Hematopoietic multipotent progenitor cell treated with erythropoietin and hydrocortisone succinate and interleukin-3 and kit ligand, for 15 days (in vitro differentiated cells): ENCODE measurements at regions not wholly inside any gene's neighbourhood (a gene's known extent, or its start where the extent isn't known, plus 50 kb on each side); places are given as distances from the start of the nearest gene placed in this dataset.
"Not testable (repeated sequence)": the region's sequence is repeated elsewhere in the genome, so short reads cannot be mapped to it uniquely, and the experiment has no call there.

Experiments
- DNase-seq: peaks from one replicate; pipeline ENCODE4 v3.0.0-alpha.2; 2015; ENCODE audit warnings: low spot score

DNA sequence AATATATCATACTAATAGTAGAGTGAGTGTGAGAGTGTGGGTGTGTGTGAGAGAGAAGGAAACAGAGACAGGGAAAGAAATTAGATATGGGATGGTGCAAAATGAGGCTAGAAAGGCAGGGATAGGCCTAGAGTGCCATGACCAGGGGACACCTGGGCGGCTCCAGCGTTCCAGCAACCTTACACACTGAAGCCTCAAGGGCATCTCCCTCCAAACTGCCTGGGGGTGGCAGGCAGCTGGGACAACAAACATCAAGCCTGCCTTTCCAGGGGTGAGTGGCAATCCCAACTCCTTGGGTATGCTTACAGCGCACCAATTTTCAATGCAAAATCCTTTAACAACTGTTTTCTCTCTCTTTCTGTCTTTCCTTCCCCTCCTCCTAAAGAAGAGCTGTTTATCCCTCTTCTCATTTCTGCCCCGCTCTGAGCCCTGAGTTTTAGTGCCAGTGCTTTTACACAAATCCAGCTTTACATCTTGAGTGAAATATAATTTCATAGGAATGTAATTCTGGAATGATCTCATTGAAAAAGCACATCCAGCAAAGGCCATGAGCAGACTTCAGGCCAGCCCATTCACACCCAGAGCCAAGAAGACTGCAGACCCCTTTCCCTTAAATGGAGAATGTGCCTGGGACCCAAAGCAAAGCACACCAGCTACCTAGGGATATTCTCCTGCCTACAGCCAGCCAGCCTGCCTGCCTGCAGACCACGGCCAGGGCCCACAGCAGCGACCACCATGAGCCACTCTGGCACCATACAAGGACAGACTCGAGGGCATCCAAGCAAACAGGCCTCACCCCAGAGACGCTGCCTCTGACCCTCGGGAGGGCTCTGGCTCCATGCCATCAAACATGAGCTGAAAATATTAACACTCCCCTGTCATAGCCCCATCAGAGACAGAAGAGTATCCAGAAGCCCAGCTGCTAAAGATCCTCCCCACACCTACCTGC is 90.3 kb downstream of the RPL27A start:
- DNase-seq: peak; percentile 19

GRCh38 chr11:8773916-8774539 is 91.4 kb downstream of the RPL27A start:
- DNase-seq: no peak

- DNase-seq: not testable (repeated sequence)
Observed at GRCh38 chr11:8774916-8775315, 92.3 kb downstream of the RPL27A start.

GRCh38 chr11:8775332-8775731 is 92.7 kb downstream of the RPL27A start:
- DNase-seq: no peak

DNA sequence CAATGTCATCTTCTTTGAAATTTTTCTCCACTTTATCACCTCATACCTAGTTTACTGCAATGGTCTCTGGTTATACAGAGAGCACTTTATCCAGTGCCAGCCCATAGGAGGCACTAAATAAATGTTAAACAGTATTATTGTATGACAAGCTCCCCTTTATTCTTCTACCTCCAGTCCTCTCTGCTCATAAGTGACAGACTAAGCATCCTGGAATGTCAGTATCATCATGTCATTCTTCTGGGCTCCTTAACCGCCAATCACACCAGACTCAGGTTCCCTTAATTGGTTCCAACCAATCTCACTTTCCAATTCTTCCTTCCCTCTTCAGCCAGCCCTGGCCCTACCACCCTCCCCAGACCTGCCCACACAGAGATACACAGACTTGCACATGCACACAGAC is 93.1 kb downstream of the RPL27A start:
- no peak for DNase-seq

DNA sequence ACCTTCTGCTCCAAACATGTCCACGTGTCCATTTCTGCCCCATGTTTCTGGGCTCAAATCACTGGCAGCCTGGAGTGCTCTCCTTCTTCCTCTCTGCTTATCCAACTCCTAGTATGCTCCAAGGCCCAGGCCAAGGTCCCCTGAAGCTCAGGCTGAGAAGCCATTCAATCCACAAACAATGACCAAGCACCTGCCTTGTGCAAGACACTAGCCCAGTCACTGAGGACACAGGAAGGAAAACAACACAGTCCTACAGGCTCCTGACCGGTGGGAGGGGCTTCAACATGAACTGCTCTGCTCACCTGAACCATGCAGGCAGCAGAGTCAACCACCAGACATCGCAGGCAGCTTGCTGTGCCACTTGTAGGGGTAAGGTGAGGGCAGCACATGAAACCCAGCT is 93.6 kb downstream of the RPL27A start:
- no peak for DNase-seq

DNA sequence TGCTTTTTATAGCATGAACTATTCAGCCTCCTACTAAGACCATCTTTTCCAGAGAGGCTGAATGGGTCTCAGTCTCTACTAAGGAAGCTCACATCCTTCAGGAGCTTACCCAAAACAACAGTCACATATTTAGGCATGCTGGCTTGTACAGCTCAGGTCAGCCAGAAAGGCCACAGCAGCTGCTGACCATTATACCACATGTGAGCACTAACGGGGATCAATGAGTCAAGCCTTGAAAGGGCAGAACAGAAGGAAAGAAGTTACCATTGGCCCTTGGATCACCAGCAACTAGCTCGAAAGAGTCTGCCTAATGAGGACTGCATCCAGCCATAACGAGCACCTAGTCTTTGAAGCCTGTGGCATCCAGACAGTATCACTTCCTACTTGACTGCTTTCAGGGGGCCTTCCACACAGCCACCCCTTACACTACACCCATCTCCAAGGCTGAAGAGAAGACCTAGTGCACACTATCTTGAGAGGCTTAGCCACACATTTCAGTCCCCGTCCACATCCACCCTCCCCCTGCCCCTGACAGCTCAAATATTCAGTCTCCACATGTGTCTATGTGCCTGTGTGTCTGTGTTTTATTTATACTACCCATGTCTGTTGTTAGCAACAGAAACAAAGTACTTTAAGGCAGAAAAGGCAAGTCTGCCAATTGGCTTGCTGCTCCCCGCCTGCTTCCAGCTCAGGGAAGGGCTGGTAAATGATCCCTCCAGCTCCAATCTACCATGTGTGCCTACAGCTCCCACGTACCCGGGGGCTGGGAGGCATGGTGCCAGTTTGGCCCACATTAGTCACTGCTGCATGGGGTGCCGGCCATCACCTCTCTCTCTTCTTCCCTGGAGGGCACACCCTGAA is 95.5 kb downstream of the RPL27A start:
- no peak for DNase-seq

DNA sequence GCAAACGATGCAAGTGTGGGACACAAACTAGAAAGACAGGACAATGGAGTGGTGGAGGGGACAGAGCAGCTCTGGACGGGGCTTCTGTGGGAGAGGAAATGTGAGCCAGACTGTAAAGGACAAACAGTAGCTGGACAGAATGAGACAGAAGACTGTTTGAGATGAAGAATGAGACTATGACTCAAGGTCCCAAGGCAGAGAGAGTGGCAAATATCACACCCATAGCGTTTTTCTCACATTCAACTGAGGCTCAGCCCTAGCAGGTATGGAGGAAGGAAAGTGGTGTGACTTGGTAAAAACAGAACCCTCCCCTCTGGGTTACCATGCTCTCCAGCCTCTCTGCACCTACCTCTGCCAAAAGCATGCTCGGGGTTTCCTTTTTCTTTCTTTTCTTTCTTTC is 96.5 kb downstream of the RPL27A start:
- no peak for DNase-seq

- no peak for DNase-seq
Observed at GRCh38 chr11:8779732-8780131, 97.1 kb downstream of the RPL27A start.

- DNase-seq: no peak
Observed at GRCh38 chr11:8784954-8785353, 102.4 kb downstream of the RPL27A start.

DNA sequence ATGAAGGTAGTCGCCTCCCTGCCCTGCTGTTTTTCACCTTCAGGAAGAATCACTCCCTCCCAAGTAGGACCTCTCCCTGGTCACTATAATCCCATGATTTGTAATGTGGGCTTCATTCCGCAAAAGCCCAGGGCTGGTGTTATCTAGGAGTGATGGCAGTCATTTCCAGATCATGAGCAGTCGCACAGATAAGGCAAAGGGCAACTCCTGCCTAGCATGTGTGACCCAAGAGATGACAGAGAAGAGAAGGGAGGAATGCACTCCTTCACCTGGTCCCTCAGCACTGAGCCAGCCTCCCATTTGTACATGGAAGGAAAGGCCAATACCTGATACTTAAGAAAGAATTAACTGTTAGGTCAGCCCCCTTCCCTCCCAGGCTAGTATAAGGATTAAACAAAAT is 102.9 kb downstream of the RPL27A start:
- no peak for DNase-seq

- DNase-seq: no peak
Observed at GRCh38 chr11:8785998-8786397, 103.4 kb downstream of the RPL27A start.

- no peak for DNase-seq
Observed at GRCh38 chr11:8786933-8787332, 104.3 kb downstream of the RPL27A start.

GRCh38 chr11:8787372-8787771 is 104.8 kb downstream of the RPL27A start:
- DNase-seq: peak; percentile 52

- no peak for DNase-seq
Observed at GRCh38 chr11:8788616-8789015, 106.0 kb downstream of the RPL27A start.

DNA sequence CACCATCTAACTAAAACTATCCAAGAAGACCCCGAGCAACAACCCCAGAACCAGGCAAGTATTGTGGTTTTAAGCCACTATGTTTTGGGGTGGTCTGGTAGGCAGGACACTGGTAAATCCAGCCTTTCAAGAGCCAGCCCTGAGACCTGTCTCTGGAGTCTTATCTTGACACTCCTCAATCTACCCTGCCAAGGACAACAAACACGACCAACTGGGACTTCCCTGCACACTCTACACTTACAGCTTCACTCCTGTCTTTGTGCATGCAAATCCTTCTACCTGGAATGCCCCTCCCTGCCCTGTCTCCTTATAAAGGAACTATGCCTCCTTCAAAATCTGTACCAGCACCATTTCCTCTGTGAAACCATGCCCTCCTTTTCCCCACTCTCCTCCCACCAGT is 107.3 kb downstream of the RPL27A start:
- no peak for DNase-seq

GRCh38 chr11:8790968-8791367 is 108.4 kb downstream of the RPL27A start:
- no peak for DNase-seq

DNA sequence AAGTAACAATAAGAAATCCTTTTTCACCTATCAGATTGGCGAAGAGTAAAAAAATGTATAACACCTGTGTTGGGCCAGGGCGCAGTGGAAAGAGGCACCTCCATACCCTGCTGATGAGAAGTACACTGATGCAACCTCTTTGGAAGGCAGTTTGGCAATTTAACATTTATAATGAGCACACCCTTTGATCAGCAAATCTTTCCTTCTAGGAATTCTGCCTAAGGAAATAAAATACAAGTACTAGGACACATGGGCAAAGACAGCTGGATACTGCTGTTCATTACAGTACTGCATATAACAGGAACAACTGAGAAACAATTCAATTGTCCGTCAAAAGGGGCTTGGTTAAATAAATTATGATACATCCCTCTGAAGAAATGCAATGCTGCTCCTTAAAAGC is 110.1 kb downstream of the RPL27A start:
- no peak for DNase-seq

DNA sequence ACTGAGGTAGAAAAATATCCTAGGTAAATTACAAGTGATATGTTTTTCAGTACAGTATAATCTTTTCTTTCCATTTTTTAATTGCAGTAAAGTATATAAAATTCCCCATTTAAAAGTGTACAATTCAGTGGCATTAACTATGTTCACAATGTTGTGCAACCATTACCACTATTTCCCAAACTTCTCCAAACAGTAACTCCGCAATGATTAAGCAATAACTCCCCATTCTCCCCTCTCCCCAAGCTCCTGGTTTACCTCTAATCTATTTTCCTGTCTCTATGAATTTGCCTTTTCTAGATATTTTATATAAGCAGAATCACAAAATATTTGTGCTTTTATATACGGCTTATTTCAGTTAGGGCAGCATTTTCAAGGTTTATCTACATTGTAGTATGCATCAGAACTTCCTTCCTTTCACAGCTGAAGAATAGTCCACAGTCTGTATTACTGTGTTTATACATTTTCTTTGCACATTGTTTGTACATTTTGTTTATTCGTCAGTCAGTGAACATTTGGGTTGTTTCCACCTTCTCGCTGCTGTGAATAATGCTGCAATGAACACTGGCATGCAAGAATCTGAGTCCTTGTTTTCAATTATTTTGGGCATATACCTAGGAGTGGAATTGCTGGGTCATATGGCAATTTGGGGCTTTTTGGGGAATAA is 110.7 kb downstream of the RPL27A start:
- DNase-seq: no peak

DNA sequence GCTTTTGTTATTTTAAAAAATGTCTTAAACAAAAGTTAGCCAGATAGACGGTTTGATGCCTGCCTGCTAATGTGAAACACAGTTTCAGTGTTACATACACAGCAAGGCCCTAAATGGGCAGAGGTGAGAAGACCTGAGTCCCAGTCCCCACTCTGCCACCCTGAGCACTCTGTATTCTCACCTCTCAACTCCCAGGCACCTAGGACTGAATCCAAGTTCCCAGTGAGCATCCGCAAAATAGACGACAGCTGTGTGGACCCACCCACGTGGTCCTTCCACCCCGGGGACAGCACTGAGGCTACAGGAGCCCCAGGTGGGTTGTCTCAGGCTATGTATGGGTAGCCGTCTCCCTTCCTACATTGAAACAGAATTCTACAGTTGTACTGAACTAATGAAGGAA is 111.5 kb downstream of the RPL27A start:
- DNase-seq: no peak

DNA sequence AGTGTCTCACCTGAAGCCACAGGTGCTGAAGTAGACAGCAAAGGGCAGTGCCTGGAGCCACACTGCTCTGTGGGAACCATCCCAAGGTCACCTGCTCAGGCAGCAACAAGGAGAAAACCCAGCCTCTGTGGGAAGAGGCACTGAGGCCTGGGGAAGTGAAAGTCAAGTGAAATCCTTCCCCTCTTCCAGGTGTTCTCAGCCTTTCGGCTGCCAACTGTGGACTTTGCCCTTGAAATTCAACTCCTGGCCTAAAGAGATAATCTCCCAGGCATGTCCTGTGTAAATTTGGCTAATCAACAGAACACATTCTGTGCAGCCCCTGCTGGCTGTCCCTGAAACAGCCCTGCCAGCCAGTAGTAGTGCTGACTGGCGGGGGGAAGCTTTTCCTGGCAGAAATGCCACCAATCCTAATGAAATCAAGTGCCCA is 112.1 kb downstream of the RPL27A start:
- DNase-seq: peak; percentile 75

DNA sequence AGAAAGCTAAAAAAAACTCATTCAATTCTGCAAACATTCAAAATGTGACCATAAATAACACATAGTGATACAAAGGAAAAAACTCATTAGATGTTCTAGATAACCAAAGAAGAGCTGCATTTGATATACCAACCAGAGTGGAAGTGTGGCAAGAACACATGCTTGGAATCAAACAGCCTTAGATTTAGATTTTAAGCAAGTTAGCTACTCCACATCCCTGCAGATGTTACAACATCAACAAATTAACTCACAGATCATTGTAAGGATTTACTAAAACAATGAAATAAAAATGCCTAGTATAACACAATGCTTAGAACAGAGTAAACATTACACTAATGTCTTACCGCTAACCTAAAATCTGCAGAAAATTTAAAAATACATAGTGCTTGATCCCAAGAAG is 114.0 kb upstream of the AKIP1 start:
- DNase-seq: no peak
